Loucy (cell line): ENCODE measurements at regions not wholly inside any gene's neighbourhood (a gene's known extent, or its start where the extent isn't known, plus 50 kb on each side); places are given as distances from the start of the nearest gene placed in this dataset.

ENCODE experiments used
- H2AFZ ChIP-seq: fragments of 200-600 bp; sonication (generic); 2 replicates; pipeline ENCODE4 v1.6.0; 2016; ENCODE audit warnings: antibody characterized with exemption, mild to moderate bottlenecking, low read length, moderate library complexity
- H3F3A ChIP-seq: fragments of 200-600 bp; 2 replicates; pipeline ENCODE4 v1.6.0; 2016; ENCODE audit warnings: antibody characterized with exemption, low read depth, mild to moderate bottlenecking
- H3K27me3 ChIP-seq: fragments of 200-600 bp; sonication (generic); 2 replicates; pipeline ENCODE4 v1.6.1; 2014; ENCODE audit warnings: low read length, mild to moderate bottlenecking; ENCODE audit not compliant: insufficient read depth, poor library complexity, severe bottlenecking
- H3K36me3 ChIP-seq: fragments of 200-600 bp; sonication (generic); 2 replicates; pipeline ENCODE4 v1.6.1; 2016; ENCODE audit warnings: low read length; ENCODE audit not compliant: insufficient read depth
- H3K4me1 ChIP-seq: fragments of 200-600 bp; sonication (generic); 2 replicates; pipeline ENCODE4 v1.5.1; 2014; ENCODE audit warnings: low read length, mild to moderate bottlenecking; ENCODE audit not compliant: insufficient read depth, poor library complexity, severe bottlenecking
- H3K4me2 ChIP-seq: fragments of 200-600 bp; sonication (generic); 2 replicates; pipeline ENCODE4 v1.6.0; 2014; ENCODE audit warnings: antibody characterized with exemption, low read length, low read depth, mild to moderate bottlenecking; ENCODE audit not compliant: poor library complexity, severe bottlenecking
- H3K4me3 ChIP-seq: fragments of 200-600 bp; sonication (generic); 2 replicates; pipeline ENCODE4 v1.5.1; 2014; ENCODE audit warnings: low read length, mild to moderate bottlenecking, mixed read lengths; ENCODE audit not compliant: poor library complexity, severe bottlenecking
- H3K79me2 ChIP-seq: fragments of 200-600 bp; sonication (generic); 2 replicates; pipeline ENCODE4 v1.6.1; 2014; ENCODE audit warnings: low read length; ENCODE audit not compliant: insufficient read depth
- H3K9ac ChIP-seq: fragments of 200-600 bp; sonication (generic); 2 replicates; pipeline ENCODE4 v1.6.0; 2014; ENCODE audit warnings: mild to moderate bottlenecking, low read depth, low read length, moderate library complexity; ENCODE audit not compliant: poor library complexity, severe bottlenecking
- H3K9me2 ChIP-seq: fragments of 200-600 bp; sonication (generic); replicated peaks from 2 replicates; pipeline ENCODE4 v1.6.1; 2016; ENCODE audit warnings: low read depth, low read length, mixed read lengths
- H3K9me3 ChIP-seq: fragments of 200-600 bp; sonication (generic); 2 replicates; pipeline ENCODE4 v1.6.1; 2014; ENCODE audit warnings: mild to moderate bottlenecking, antibody characterized with exemption, low read length, low read depth; ENCODE audit not compliant: insufficient read depth
- H4K20me1 ChIP-seq: fragments of 200-600 bp; sonication (generic); 2 replicates; pipeline ENCODE4 v1.6.0; 2014; ENCODE audit warnings: antibody characterized with exemption, low read length, mild to moderate bottlenecking; ENCODE audit not compliant: insufficient read depth, poor library complexity, severe bottlenecking
- EZH2phosphoT487 ChIP-seq: fragments of 200-600 bp; IDR thresholded peaks from 2 replicates; pipeline ENCODE4 v1.6.1; 2018; ENCODE audit warnings: antibody characterized with exemption, mild to moderate bottlenecking, moderate library complexity, borderline replicate concordance
- TF ChIP-seq, protein P1 (sequence below): fragments of 200-600 bp; sonication (generic); conservative IDR thresholded peaks from 2 replicates; pipeline ENCODE4 v1.5.1; 2014; ENCODE audit warnings: mild to moderate bottlenecking, antibody characterized with exemption, low read length

DNA sequence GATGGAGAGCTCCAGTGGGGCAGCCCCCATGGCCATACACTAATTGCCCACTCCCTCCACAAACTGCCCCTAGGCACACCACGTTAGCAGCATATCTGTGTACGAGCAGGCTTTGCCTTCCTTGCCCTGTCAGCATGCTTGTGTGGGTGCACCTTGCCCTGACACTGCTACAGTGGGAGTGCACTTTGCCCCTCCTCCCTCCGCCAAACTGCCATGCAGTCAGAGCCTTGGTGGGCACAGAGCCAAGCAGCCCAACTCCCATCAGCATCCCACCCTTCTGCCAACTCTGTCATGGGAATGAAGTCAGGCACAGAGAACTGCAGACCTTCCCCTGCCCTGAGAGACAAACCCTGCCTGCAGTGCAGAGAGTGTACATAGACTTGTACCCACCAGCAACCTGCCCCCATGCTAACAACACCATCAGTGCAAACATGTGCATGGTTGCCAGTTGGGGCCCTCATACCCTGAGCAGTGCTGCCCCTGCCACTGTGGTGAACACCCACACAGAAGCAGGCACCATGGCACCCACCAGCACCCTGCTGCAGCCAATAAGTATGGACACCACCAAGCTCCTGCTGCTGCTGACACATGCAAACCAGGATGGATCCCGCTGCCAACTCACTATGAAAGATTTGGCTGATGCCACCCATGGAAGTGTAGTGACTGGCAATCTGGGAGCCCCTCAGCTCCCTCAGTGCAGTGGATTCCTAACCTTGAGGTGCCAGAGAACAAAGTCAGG lies 1197.7 kb upstream of the CELF2 start:
- Histone ChIP-seq H3K9me3 (no peaks in the 10 kb centered on the region), H4K20me1 (no peaks in the 10 kb centered on the region), H3K9me2 (no peaks in the 10 kb centered on the region), H3F3A (no peaks in the 10 kb centered on the region), H3K4me1 (no peaks in the 10 kb centered on the region), H3K4me3 (no peak overlapping the region), H3K36me3 (no peaks in the 10 kb centered on the region), H3K27me3 (no peaks in the 10 kb centered on the region), H3K9ac (no peak overlapping the region), H3K79me2 (no peaks in the 10 kb centered on the region), H2AFZ (no peak overlapping the region), H3K4me2 (no peak overlapping the region)
- no peak for TF ChIP-seq EZH2phosphoT487
- TF ChIP-seq, protein P1, sequence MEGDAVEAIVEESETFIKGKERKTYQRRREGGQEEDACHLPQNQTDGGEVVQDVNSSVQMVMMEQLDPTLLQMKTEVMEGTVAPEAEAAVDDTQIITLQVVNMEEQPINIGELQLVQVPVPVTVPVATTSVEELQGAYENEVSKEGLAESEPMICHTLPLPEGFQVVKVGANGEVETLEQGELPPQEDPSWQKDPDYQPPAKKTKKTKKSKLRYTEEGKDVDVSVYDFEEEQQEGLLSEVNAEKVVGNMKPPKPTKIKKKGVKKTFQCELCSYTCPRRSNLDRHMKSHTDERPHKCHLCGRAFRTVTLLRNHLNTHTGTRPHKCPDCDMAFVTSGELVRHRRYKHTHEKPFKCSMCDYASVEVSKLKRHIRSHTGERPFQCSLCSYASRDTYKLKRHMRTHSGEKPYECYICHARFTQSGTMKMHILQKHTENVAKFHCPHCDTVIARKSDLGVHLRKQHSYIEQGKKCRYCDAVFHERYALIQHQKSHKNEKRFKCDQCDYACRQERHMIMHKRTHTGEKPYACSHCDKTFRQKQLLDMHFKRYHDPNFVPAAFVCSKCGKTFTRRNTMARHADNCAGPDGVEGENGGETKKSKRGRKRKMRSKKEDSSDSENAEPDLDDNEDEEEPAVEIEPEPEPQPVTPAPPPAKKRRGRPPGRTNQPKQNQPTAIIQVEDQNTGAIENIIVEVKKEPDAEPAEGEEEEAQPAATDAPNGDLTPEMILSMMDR = no peak

DNA sequence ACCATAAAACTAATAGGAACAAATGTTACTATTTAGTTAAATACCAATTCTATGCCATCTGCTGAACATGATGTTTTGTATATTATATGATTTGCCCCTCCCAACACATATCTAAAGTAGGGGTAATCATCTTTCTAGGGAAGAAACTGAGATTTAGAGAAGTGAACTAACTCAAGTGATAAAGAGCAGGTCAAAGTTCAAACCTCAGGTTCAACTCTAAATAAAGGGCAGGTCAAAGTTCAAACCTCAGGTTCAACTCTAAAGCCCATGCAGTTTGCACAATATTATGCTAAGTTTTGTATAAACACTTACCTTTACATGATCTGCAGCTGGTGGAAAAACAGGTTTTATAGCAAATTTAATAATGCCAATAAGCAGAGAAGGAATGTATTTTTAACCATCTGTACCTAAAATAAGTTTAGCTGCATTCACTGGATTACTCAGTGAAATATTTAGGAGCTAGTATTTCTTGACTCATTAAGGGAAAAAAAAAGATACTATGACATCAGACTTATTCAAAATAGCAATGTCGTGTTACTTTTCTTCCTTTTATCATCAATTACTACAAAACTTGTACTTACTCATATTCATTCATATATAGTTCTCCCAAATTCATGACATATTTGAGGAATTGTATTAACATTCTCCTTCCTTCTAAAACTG lies 1194.3 kb upstream of the CELF2 start:
- H3K4me3 ChIP-seq = no peak overlapping the region
- H3F3A ChIP-seq = no peaks in the 10 kb centered on the region
- H3K9ac ChIP-seq = no peak overlapping the region
- H3K27me3 ChIP-seq = no peaks in the 10 kb centered on the region
- H3K4me1 ChIP-seq = no peaks in the 10 kb centered on the region
- no peaks in the 10 kb centered on the region for H3K9me3 ChIP-seq
- TF ChIP-seq EZH2phosphoT487 = no peak
- TF ChIP-seq, protein P1 = no peak
- no peaks in the 10 kb centered on the region for H3K9me2 ChIP-seq
- H4K20me1 ChIP-seq = no peaks in the 10 kb centered on the region
- H3K4me2 ChIP-seq = no peak overlapping the region
- no peak overlapping the region for H2AFZ ChIP-seq
- H3K79me2 ChIP-seq = no peaks in the 10 kb centered on the region
- H3K36me3 ChIP-seq = no peaks in the 10 kb centered on the region

DNA sequence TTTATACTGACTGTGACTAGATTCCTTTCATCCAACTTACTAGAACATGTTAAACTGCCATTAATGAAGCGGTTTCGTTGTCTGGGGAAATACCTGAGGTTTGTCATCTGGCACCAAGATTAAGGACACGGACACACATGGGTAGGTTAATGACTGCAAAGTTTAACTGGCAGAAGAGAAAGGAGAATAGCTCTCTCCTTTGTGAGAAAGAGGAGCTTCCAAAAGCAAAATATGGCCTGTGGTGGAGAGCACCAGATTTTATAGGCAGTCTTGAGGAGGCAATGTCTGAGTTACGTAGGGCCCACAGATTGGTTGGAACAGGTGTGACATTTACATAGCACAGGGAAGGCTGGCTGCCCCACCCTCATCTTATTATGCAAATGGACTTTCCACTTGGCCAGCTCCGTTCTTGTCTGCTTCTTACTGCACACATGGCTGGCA lies 1193.0 kb upstream of the CELF2 start:
- Histone ChIP-seq H3K9me3 (no peaks in the 10 kb centered on the region), H3K79me2 (no peaks in the 10 kb centered on the region), H3K4me2 (no peak overlapping the region), H3K27me3 (no peaks in the 10 kb centered on the region), H3K36me3 (no peaks in the 10 kb centered on the region), H3K4me3 (no peak overlapping the region), H4K20me1 (no peaks in the 10 kb centered on the region), H3K4me1 (no peaks in the 10 kb centered on the region), H2AFZ (no peak overlapping the region), H3K9ac (no peak overlapping the region), H3F3A (no peaks in the 10 kb centered on the region), H3K9me2 (no peaks in the 10 kb centered on the region)
- TF ChIP-seq EZH2phosphoT487 = no peak
- TF ChIP-seq, protein P1 = no peak
